Uterus (tissue), 3 donors: ENCODE measurements at regions not wholly inside any gene's neighbourhood (a gene's known extent, or its start where the extent isn't known, plus 50 kb on each side); places are given as distances from the start of the nearest gene placed in this dataset.

Source experiments
- DNase-seq, 2 donors: peaks; one replicate each; pipeline ENCODE4 v3.0.0-alpha.2; 2019 to 2020
- H3K27ac ChIP-seq, 2 donors: fragments of 200-600 bp; sonication (generic); 1 replicate in 1 of 2; 2 replicates in 1 of 2; pipeline ENCODE4 v1.5.1; 2016 to 2018
- H3K27me3 ChIP-seq, 2 donors: fragments of 200-600 bp; sonication (generic); one replicate each; pipeline ENCODE4 v1.5.1; 2018 to 2019; ENCODE audit warnings: control low read depth in 1 of 2
- H3K36me3 ChIP-seq, 2 donors: fragments of 200-600 bp; sonication (generic); one replicate each; pipeline ENCODE4 v1.5.1; 2019; ENCODE audit warnings: control low read depth in 1 of 2
- H3K4me1 ChIP-seq, 2 donors: fragments of 200-600 bp; sonication (generic); one replicate each; pipeline ENCODE4 v1.5.1; 2018 to 2019; ENCODE audit warnings: control low read depth in 1 of 2
- H3K4me3 ChIP-seq, 2 donors: fragments of 200-600 bp; sonication (generic); 1 replicate in 1 of 2; 2 replicates in 1 of 2; pipeline ENCODE4 v1.5.1; 2018 to 2019; ENCODE audit warnings: mild to moderate bottlenecking in 1 of 2
- H3K9me3 ChIP-seq, 2 donors: fragments of 200-600 bp; sonication (generic); one replicate each; pipeline ENCODE4 v1.5.1; 2019; ENCODE audit warnings: control low read depth in 1 of 2
- CTCF ChIP-seq, 4 experiments: fragments of 200-600 bp in 2 of 4; fragments of 450-650 bp in 2 of 4; sonication (generic) in 2 of 4; IDR thresholded peaks; one replicate each; pipeline ENCODE4 v1.5.1; 2016 to 2019; ENCODE audit warnings: antibody characterized with exemption in 4 of 4, mild to moderate bottlenecking in 2 of 4, moderate library complexity in 1 of 4
- POLR2A ChIP-seq, 2 donors: fragments of 450-650 bp; IDR thresholded peaks; one replicate each; pipeline ENCODE4 v1.6.1; 2016; ENCODE audit warnings: antibody characterized with exemption in 2 of 2, mild to moderate bottlenecking in 1 of 2, moderate library complexity in 1 of 2
- intact Hi-C: fragments of 100-400 bp; cut with DNase I; formaldehyde crosslinking; loops from one replicate; pipeline ENCODE4 v1.15.1; 2023; ENCODE audit warnings: low total_unique reads
- donor health status: DM: yes; HTN: yes; CAD: no.

GRCh38 chr13:40187324-40187795, 479.1 kb downstream of the FOXO1 start:
- no peak overlapping the region for H3K27ac ChIP-seq
- TF ChIP-seq POLR2A (IDR thresholded peaks at IDR 0.05) (no peak), CTCF (IDR thresholded peaks at IDR 0.05) (no peak)
- H3K27me3 ChIP-seq: no peaks in the 10 kb centered on the region
- intact Hi-C loops: no loop called here
- peaks cover 5 to 12% of the 10 kb centered on the region in 2 donors for H3K4me1 ChIP-seq
- H3K36me3 ChIP-seq: no peaks in the 10 kb centered on the region
- H3K4me3 ChIP-seq: no peak overlapping the region
- DNase-seq: no peak
- no peaks in the 10 kb centered on the region for H3K9me3 ChIP-seq

- peak overlapping the region; percentile 83 for H3K27ac ChIP-seq
Observed at GRCh38 chr13:40187841-40188591, 478.4 kb downstream of the FOXO1 start.

GRCh38 chr13:40189426-40189825, 477.0 kb downstream of the FOXO1 start:
- H3K4me1 ChIP-seq: peaks cover 8 to 12% of the 10 kb centered on the region in 2 donors

More at GRCh38 chr13:40187841-40188591, 478.4 kb downstream of the FOXO1 start:
- TF ChIP-seq CTCF (IDR thresholded peaks at IDR 0.05): no peak
- Histone ChIP-seq H3K27me3 (no peaks in the 10 kb centered on the region), H3K4me1 (peaks cover 5 to 12% of the 10 kb centered on the region in 2 donors), H3K36me3 (no peaks in the 10 kb centered on the region), H3K9me3 (no peaks in the 10 kb centered on the region), H3K4me3 (no peak overlapping the region)
- intact Hi-C loops: no loop called here
- peak; percentile 27 to 41 for DNase-seq

GRCh38 chr13:40189898-40190630, 476.4 kb downstream of the FOXO1 start:
- H3K9me3 ChIP-seq: no peaks in the 10 kb centered on the region
- no peaks in the 10 kb centered on the region for H3K36me3 ChIP-seq
- no peak overlapping the region for H3K4me3 ChIP-seq
- H3K27ac ChIP-seq: peak overlapping the region; percentile 83
- intact Hi-C loops: no loop called here
- no peaks in the 10 kb centered on the region for H3K27me3 ChIP-seq
- H3K4me1 ChIP-seq: peaks cover 11 to 12% of the 10 kb centered on the region in 2 donors
- TF ChIP-seq CTCF (IDR thresholded peaks at IDR 0.05): no peak
- TF ChIP-seq POLR2A (IDR thresholded peaks at IDR 0.05): no peak
- DNase-seq: peak in 1 of 2 donors; percentile 25

More at GRCh38 chr13:40189426-40189825, 477.0 kb downstream of the FOXO1 start:
- Histone ChIP-seq H3K4me3 (no peak overlapping the region), H3K36me3 (no peaks in the 10 kb centered on the region), H3K27me3 (no peaks in the 10 kb centered on the region), H3K27ac (peak overlapping the region; percentile 83), H3K9me3 (no peaks in the 10 kb centered on the region)
- TF ChIP-seq CTCF (IDR thresholded peaks at IDR 0.05) (no peak), POLR2A (IDR thresholded peaks at IDR 0.05) (no peak)
- intact Hi-C loops: no loop called here
- DNase-seq: no peak

GRCh38 chr13:40190641-40191100, 475.8 kb downstream of the FOXO1 start:
- no peak for TF ChIP-seq CTCF (IDR thresholded peaks at IDR 0.05)
- TF ChIP-seq POLR2A (IDR thresholded peaks at IDR 0.05): no peak
- peak; percentile 51 to 71 for DNase-seq
- peaks cover 11 to 12% of the 10 kb centered on the region in 2 donors for H3K4me1 ChIP-seq
- H3K4me3 ChIP-seq: no peak overlapping the region
- no peaks in the 10 kb centered on the region for H3K27me3 ChIP-seq
- intact Hi-C loops: no loop called here
- H3K27ac ChIP-seq: peak overlapping the region; percentile 83
- H3K9me3 ChIP-seq: no peaks in the 10 kb centered on the region
- no peaks in the 10 kb centered on the region for H3K36me3 ChIP-seq
